Progenitor cell of endocrine pancreas (in vitro differentiated cells): ENCODE measurements at regions not wholly inside any gene's neighbourhood (a gene's known extent, or its start where the extent isn't known, plus 50 kb on each side); places are given as distances from the start of the nearest gene placed in this dataset.
"Not testable (repeated sequence)": the region's sequence is repeated elsewhere in the genome, so short reads cannot be mapped to it uniquely, and the experiment has no call there.

ENCODE experiments used
- DNase-seq: peaks from one replicate; pipeline ENCODE4 v3.0.0; 2021; ENCODE audit warnings: low spot score; ENCODE audit not compliant: unreplicated experiment
- H3K27ac Mint-ChIP-seq: 2 replicates; pipeline ENCODE4 v1.8.0; 2021; ENCODE audit warnings: mild to moderate bottlenecking, moderate library complexity, mixed read lengths
- H3K27me3 Mint-ChIP-seq: 2 replicates; pipeline ENCODE4 v1.8.0; 2021; ENCODE audit warnings: mixed read lengths
- H3K36me3 Mint-ChIP-seq: 2 replicates; pipeline ENCODE4 v1.8.0; 2022; ENCODE audit warnings: mixed read lengths; ENCODE audit not compliant: insufficient read depth
- H3K4me1 Mint-ChIP-seq: 2 replicates; pipeline ENCODE4 v1.8.0; 2021; ENCODE audit warnings: low read depth, mixed read lengths
- H3K4me3 Mint-ChIP-seq: 2 replicates; pipeline ENCODE4 v1.8.0; 2021; ENCODE audit warnings: low read depth, mild to moderate bottlenecking, moderate library complexity, mixed read lengths
- H3K9me3 Mint-ChIP-seq: 2 replicates; pipeline ENCODE4 v1.8.0; 2021; ENCODE audit warnings: low read depth, mixed read lengths
- TF ChIP-seq, protein P1 (sequence below): fragments of 200-600 bp; sonication (generic); IDR thresholded peaks from one replicate; pipeline ENCODE4 v1.5.0; 2021; ENCODE audit warnings: antibody characterized with exemption, mild to moderate bottlenecking; ENCODE audit not compliant: unreplicated experiment

DNA sequence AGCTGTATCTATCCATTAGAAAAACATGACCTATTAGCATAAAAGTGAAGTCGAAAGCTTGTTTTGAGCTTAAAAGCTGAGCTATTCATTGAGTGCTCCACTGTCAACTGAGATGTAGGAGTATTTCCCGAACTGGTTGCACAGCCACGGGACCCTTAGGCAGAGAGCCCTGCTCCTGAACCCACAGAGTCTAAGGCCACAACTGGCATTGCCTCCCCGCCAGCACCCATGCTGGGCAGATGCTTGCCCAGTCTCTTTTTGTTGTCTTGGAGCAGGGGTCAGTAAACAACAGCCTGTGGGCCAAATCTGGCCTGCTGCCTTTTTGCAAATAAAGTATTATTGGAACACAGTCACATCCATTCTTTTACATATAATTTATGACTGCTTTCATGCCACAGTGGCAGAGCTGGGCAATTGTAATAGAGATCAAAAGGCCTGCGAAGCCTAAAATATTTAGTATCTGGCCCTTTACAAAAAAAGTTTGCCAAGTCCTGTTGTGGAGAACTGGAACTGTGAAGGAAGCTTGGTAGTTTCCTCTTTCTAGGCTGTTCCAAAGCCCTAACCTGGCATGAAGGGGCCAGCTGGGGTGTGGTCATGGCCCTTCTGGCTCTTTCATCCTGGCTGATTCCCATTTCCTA lies 58.4 kb upstream of the WAPL start:
- TF ChIP-seq, protein P1, sequence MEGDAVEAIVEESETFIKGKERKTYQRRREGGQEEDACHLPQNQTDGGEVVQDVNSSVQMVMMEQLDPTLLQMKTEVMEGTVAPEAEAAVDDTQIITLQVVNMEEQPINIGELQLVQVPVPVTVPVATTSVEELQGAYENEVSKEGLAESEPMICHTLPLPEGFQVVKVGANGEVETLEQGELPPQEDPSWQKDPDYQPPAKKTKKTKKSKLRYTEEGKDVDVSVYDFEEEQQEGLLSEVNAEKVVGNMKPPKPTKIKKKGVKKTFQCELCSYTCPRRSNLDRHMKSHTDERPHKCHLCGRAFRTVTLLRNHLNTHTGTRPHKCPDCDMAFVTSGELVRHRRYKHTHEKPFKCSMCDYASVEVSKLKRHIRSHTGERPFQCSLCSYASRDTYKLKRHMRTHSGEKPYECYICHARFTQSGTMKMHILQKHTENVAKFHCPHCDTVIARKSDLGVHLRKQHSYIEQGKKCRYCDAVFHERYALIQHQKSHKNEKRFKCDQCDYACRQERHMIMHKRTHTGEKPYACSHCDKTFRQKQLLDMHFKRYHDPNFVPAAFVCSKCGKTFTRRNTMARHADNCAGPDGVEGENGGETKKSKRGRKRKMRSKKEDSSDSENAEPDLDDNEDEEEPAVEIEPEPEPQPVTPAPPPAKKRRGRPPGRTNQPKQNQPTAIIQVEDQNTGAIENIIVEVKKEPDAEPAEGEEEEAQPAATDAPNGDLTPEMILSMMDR, result no peak
- no peak for DNase-seq
- Mint-ChIP-seq H3K36me3 (no peaks in the 10 kb centered on the region), H3K9me3 (no peaks in the 10 kb centered on the region), H3K27ac (no peak overlapping the region), H3K27me3 (peaks cover 9% of the 10 kb centered on the region), H3K4me3 (no peak overlapping the region), H3K4me1 (no peaks in the 10 kb centered on the region)

DNA sequence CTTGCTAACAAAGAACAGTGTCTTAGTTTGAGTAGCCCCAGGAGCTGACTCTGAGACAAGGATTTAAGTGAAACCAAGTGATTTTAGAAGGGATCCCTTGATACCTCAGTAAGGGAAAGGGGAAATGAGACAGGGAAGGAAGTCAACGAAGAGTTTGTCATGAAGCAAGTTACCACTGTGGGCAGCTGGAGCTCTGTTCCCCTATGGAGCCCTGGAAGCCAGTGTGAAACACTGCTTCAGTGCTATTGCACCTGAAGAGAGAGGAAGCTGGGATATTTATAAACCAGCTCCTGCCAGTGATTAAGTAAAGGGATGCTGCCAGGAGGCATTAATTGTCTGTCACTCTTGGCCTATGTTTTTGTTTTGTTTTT lies 58.9 kb upstream of the WAPL start:
- no peak for DNase-seq
- no peaks in the 10 kb centered on the region for H3K36me3 Mint-ChIP-seq
- H3K4me3 Mint-ChIP-seq, result no peak overlapping the region
- H3K4me1 Mint-ChIP-seq, result peaks cover 1% of the 10 kb centered on the region
- H3K9me3 Mint-ChIP-seq, result no peaks in the 10 kb centered on the region
- no peak overlapping the region for H3K27ac Mint-ChIP-seq
- TF ChIP-seq, protein P1, result no peak
- H3K27me3 Mint-ChIP-seq, result peaks cover 9% of the 10 kb centered on the region

DNA sequence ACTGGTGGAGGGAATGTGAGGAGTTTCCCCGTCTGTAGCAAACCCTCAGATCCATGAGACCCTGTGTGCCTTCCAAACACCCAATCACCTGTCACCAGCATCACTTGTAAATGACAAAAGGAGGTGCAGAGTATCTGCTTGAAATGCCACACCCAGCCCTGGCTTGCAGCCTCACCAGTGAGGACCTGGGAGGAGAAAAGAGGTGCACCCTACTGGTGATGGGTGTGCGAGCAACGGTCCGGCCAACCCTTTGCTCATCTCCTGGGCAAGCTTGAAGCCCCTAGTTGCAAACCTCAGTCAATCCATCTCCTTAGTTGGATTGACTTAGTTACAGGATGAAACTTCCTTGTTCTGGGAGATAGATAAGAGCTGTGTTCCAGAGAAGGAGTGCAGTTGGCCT lies 62.4 kb upstream of the WAPL start:
- peaks cover 14% of the 10 kb centered on the region for H3K27me3 Mint-ChIP-seq
- no peak overlapping the region for H3K27ac Mint-ChIP-seq
- H3K4me3 Mint-ChIP-seq, result no peak overlapping the region
- peaks cover 1% of the 10 kb centered on the region for H3K4me1 Mint-ChIP-seq
- TF ChIP-seq, protein P1, result no peak
- no peaks in the 10 kb centered on the region for H3K36me3 Mint-ChIP-seq
- no peak for DNase-seq
- no peaks in the 10 kb centered on the region for H3K9me3 Mint-ChIP-seq

DNA sequence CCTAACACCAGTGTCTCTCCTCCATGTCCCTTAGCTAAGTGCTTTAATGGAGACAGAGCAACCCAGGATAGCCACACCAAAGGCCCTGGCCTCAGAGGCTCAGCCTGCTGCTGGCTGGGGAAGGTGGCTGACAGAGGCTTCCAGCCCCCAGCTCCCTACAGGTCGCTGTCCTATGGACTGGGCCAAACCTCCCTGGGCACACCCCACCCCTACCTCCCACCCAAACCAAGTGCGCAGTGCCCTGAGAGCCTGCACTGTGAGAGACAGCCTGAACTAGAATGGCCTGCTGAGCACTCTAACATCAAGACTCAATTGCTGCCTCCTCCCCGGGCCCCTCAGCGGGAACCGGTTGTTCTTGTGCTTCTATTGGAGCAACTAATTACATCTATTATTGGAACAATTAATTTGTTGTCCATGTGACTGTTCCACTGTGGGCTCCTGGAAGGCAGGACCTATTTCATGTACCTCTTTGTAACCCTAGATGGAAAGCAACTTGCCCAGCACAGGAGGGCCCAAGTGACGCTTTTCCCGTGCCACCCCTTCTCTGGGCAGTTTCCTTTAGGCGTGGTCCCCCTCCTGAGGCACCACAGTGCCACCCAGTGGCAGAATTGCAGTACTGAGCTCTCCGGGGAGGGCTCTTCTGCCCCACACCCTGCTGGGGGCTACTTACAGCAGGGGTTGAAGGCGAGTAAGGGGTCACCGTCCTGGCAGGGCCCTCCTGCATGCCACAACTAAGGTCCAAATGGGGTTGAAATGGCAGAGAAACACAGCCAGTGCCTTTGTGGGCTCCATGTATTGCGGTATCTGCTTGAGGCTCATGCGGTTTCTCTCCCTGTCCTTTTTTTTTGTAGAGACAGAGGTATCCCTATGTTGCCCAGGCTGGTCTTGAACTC lies 63.7 kb upstream of the WAPL start:
- Mint-ChIP-seq H3K9me3 (no peaks in the 10 kb centered on the region), H3K27me3 (peaks cover 14% of the 10 kb centered on the region), H3K4me3 (no peak overlapping the region), H3K27ac (no peak overlapping the region), H3K4me1 (peaks cover 1% of the 10 kb centered on the region), H3K36me3 (no peaks in the 10 kb centered on the region)
- TF ChIP-seq, protein P1, result peak; percentile 98
- peak; percentile 67 for DNase-seq

DNA sequence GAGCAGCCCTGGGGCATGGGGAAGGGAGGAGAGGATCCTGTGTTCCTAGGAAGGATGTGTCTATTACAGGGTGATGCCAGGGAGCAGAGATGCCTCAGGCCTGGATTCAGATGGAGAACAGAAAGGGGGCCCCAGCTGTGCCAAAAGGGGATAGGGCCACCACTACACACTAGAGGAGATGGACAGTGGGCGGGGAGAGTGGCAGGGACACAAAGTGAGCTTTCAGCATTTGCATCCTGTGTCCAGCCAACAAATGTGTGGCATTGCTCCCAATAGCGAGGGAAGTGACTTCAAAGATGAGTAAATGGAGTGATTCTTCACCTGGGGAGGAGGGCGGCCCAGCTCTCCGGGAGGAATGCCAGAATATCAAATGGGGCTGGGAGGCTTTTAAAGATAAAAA lies 64.9 kb upstream of the WAPL start:
- peaks cover 1% of the 10 kb centered on the region for H3K4me1 Mint-ChIP-seq
- no peak for DNase-seq
- no peak overlapping the region for H3K27ac Mint-ChIP-seq
- H3K36me3 Mint-ChIP-seq, result no peaks in the 10 kb centered on the region
- no peaks in the 10 kb centered on the region for H3K9me3 Mint-ChIP-seq
- peaks cover 14% of the 10 kb centered on the region for H3K27me3 Mint-ChIP-seq
- H3K4me3 Mint-ChIP-seq, result no peak overlapping the region
- TF ChIP-seq, protein P1, result no peak

DNA sequence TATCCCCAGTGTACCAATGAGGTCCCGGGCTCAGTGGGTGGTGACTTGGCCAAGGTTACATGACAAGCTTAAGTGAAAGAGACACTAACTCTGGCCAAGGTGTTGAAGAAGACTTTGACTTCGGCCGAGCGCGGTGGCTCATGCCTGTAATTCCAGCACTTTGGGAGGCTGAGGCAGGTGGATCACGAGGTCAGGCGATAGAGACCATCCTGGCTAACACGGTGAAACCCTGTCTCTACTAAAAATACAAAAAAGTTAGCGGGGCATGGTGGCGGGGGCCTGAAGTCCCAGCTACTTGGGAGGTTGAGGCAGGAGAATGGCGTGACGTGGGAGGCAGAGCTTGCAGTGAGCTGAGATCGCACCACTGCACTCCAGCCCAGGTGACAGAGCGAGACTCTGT lies 65.6 kb upstream of the OPN4 start:
- H3K36me3 Mint-ChIP-seq, result not testable (repeated sequence)

More for the DNA sequence above, 65.6 kb upstream of the OPN4 start:
- H3K9me3 Mint-ChIP-seq, H3K4me1 Mint-ChIP-seq, H3K27ac Mint-ChIP-seq, DNase-seq, H3K4me3 Mint-ChIP-seq: not testable (repeated sequence)
- H3K27me3 Mint-ChIP-seq, result peaks cover 13% of the 10 kb centered on the region
